ENCODE measurements at regions not wholly inside any gene's neighbourhood (a gene's known extent, or its start where the extent isn't known, plus 50 kb on each side); places are given as distances from the start of the nearest gene placed in this dataset.

DNA sequence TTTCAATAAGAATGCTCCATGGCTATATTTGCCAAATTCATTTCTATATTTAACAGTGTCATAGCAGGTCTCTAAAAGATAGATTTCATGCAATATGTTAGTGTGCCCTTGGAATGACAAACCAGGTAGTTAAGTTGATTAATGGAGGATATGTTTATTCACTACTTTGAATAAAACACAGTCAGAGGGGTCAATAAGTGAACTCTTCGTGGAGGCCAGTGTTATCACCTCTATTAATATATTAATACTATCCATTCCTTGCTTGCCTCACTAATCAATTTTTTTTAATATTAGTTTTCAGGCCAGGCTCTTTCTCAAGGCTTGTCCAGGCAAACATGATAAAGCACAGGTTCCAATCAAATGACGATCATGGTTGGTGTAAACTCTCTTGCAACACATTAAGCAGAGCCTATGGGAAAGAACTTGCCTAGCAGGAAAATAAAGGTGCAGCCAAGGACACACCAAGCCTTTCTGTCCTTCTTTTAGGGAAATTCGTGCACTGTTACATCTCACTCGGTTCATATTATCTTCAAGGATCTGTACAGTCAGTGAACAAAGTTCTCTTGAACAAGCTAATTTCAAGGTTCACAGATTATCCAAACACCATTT lies 144.7 kb downstream of the DCK start:
- H3K36me3 ChIP-seq, result no peaks in the 10 kb centered on the region
- intact Hi-C loops (cut with DNase I; ENCODE audit: low total_unique reads), result loop anchor here (10.0 kb wide), 1 partner anchor 577 kb away; no protein-coding TSS in a partner anchor
- H3K4me1 ChIP-seq, result no peaks in the 10 kb centered on the region
- no peaks in the 10 kb centered on the region for H3K9me3 ChIP-seq
- TF ChIP-seq, protein P1, sequence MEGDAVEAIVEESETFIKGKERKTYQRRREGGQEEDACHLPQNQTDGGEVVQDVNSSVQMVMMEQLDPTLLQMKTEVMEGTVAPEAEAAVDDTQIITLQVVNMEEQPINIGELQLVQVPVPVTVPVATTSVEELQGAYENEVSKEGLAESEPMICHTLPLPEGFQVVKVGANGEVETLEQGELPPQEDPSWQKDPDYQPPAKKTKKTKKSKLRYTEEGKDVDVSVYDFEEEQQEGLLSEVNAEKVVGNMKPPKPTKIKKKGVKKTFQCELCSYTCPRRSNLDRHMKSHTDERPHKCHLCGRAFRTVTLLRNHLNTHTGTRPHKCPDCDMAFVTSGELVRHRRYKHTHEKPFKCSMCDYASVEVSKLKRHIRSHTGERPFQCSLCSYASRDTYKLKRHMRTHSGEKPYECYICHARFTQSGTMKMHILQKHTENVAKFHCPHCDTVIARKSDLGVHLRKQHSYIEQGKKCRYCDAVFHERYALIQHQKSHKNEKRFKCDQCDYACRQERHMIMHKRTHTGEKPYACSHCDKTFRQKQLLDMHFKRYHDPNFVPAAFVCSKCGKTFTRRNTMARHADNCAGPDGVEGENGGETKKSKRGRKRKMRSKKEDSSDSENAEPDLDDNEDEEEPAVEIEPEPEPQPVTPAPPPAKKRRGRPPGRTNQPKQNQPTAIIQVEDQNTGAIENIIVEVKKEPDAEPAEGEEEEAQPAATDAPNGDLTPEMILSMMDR (IDR thresholded peaks at IDR 0.05), result no peak
- no peaks in the 10 kb centered on the region for H3K27me3 ChIP-seq
- no peak overlapping the region for H3K27ac ChIP-seq
- no peak for DNase-seq
- no peak overlapping the region for H3K4me3 ChIP-seq

DNA sequence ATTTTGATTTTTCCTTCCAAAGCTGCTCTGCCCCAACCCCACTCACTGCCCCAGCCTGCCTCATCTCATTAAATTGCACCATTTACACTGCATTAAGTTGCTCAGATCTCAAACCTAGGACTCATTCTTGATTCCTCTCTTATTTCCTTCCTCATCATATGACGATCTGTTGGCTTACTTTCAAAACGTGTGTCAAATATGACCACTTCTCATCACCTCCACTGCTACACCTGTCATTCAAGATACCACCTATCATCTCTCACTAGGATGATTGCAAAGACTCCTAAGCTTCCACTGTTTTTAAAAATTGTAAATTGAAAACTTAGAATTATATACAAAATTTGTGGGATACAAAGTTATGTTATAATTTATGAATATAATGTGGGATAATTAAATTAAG lies 147.1 kb downstream of the DCK start:
- H3K9me3 ChIP-seq, result no peaks in the 10 kb centered on the region
- no peak overlapping the region for H3K27ac ChIP-seq
- H3K4me1 ChIP-seq, result no peaks in the 10 kb centered on the region
- DNase-seq, result no peak
- H3K4me3 ChIP-seq, result no peak overlapping the region
- H3K36me3 ChIP-seq, result no peaks in the 10 kb centered on the region
- no peaks in the 10 kb centered on the region for H3K27me3 ChIP-seq
- TF ChIP-seq, protein P1 (IDR thresholded peaks at IDR 0.05), result no peak
- intact Hi-C loops (cut with DNase I; ENCODE audit: low total_unique reads), result no loop called here

DNA sequence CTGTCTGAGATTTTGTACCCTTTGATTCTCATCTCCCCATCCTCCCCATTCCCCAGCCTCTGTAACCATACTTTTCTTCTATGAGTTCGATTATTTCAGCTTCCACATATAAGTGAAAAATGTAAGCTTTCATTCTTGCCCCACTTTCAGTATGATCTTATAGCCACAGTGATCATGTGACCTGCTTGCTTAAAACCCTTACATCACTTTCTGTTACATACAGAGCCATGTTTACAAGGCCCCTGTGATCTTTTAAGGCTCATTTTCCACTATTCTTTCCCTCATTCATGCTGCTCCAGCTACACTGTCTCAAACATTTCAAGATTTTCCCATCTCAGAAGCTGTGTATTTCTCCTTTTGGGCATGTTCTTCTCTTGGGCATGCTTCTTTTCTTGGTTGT lies 147.7 kb downstream of the DCK start:
- Histone ChIP-seq H3K36me3 (no peaks in the 10 kb centered on the region), H3K27ac (no peak overlapping the region), H3K9me3 (no peaks in the 10 kb centered on the region), H3K27me3 (no peaks in the 10 kb centered on the region), H3K4me1 (no peaks in the 10 kb centered on the region), H3K4me3 (no peak overlapping the region)
- TF ChIP-seq, protein P1 (IDR thresholded peaks at IDR 0.05), result no peak
- DNase-seq, result no peak
- intact Hi-C loops (cut with DNase I; ENCODE audit: low total_unique reads), result no loop called here

DNA sequence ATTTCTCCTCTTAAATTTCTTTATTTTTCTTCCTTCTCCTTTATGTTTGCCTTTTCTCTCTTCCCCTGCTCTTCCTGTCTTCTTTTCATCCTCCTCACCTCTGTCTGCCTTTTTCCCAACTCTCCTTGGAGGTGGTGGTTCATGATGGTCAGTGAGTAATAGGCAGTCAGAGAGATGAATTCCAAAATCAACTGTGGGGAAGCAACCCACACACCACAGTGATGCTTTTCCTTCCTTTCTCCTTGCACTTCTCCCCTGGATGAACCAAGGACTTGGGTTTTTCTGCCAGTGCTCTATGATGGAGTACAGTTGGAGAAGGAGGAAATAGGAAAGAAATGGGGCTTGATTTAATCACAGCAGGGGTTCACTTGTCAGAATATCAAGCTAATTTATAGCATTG lies 153.8 kb downstream of the DCK start:
- Histone ChIP-seq H3K27ac (peak overlapping the region; percentile 70), H3K4me3 (no peak overlapping the region), H3K9me3 (no peaks in the 10 kb centered on the region), H3K27me3 (no peaks in the 10 kb centered on the region), H3K4me1 (peaks cover 0 to 51% (median 5%) of the 10 kb centered on the region in 4 donors), H3K36me3 (no peaks in the 10 kb centered on the region)
- intact Hi-C loops (cut with DNase I; ENCODE audit: low total_unique reads), result no loop called here
- TF ChIP-seq, protein P1 (IDR thresholded peaks at IDR 0.05), result no peak
- no peak for DNase-seq

DNA sequence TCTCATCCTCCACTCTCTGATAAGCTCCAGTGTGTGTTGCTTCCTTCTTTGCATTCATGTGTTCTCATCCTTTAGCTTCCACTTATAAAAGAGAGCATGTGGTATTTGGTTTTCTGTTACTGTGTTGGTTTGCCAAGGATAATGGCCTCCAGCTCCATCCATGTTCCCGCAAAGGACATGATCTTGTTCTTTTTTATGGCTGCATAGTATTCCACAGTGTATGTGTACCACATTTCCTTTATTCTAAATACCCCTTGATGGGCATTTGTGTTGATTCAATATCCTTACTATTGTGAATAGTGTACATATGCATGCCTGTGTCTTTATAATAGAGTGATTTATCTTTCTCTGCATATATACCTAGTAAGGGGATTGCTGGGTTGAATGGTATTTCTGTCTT lies 155.1 kb downstream of the DCK start:
- Histone ChIP-seq H3K27ac (peak overlapping the region; percentile 70), H3K27me3 (no peaks in the 10 kb centered on the region), H3K36me3 (no peaks in the 10 kb centered on the region), H3K4me1 (peaks cover 0 to 51% (median 5%) of the 10 kb centered on the region in 4 donors), H3K4me3 (no peak overlapping the region), H3K9me3 (no peaks in the 10 kb centered on the region)
- intact Hi-C loops (cut with DNase I; ENCODE audit: low total_unique reads), result no loop called here
- DNase-seq, result no peak
- TF ChIP-seq, protein P1 (IDR thresholded peaks at IDR 0.05), result no peak

DNA sequence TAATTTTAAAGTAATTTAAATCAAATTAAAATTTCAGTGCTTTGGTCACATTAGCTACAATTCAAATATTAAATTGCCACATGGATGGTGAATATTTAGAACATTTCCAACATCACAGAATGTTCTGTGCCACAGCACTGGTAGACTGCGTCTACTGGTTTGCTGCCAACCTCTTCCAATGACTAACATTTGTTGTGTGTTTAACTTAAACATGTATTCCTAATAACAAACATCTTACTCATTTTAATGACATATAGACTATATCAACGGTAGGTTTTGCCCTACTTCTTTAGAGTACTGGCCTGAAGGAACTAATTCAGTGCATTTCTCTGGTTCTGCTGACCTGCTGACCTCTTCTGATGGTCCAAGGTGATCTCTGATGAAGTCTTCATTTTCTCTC lies 157.6 kb downstream of the DCK start:
- Histone ChIP-seq H3K27me3 (no peaks in the 10 kb centered on the region), H3K4me3 (no peak overlapping the region), H3K36me3 (no peaks in the 10 kb centered on the region), H3K9me3 (no peaks in the 10 kb centered on the region), H3K4me1 (peaks cover 0 to 51% (median 5%) of the 10 kb centered on the region in 4 donors), H3K27ac (peak overlapping the region; percentile 70)
- intact Hi-C loops (cut with DNase I; ENCODE audit: low total_unique reads), result no loop called here
- TF ChIP-seq, protein P1 (IDR thresholded peaks at IDR 0.05), result no peak
- no peak for DNase-seq
